Liver (tissue), 8 donors: ENCODE measurements at regions not wholly inside any gene's neighbourhood (a gene's known extent, or its start where the extent isn't known, plus 50 kb on each side); places are given as distances from the start of the nearest gene placed in this dataset.

Source experiments
- DNase-seq: peaks from one replicate; pipeline ENCODE4 v3.0.0-alpha.2; 2017; ENCODE audit warnings: low spot score
- H3K27ac ChIP-seq, 2 donors: one replicate each; pipeline ENCODE4 v1.7.0; 2013; ENCODE audit warnings: inconsistent platforms in 2 of 2, low read length in 2 of 2, control low read depth in 1 of 2, low read depth in 1 of 2, mild to moderate bottlenecking in 1 of 2
- H3K27me3 ChIP-seq, 4 donors: one replicate each; pipeline versions ENCODE4 v1.6.1 to v1.7.0; 2013; ENCODE audit warnings: low read length in 3 of 4, inconsistent platforms in 1 of 4, mild to moderate bottlenecking in 1 of 4, moderate library complexity in 1 of 4; ENCODE audit not compliant: control insufficient read depth in 4 of 4, insufficient read depth in 4 of 4
- H3K36me3 ChIP-seq, 4 donors: one replicate each; pipeline versions ENCODE4 v1.6.1 to v1.7.0; 2013; ENCODE audit warnings: low read length in 3 of 4, mild to moderate bottlenecking in 3 of 4, low read depth in 1 of 4, moderate library complexity in 1 of 4; ENCODE audit not compliant: control insufficient read depth in 4 of 4, insufficient read depth in 3 of 4
- H3K4me1 ChIP-seq, 4 donors: one replicate each; pipeline versions ENCODE4 v1.6.1 to v1.7.0; 2013; ENCODE audit warnings: low read length in 3 of 4, mild to moderate bottlenecking in 3 of 4, moderate library complexity in 1 of 4; ENCODE audit not compliant: control insufficient read depth in 4 of 4, insufficient read depth in 4 of 4
- H3K4me3 ChIP-seq, 3 donors: one replicate each; pipeline versions ENCODE4 v1.6.1 to v1.7.0; 2013; ENCODE audit warnings: low read length in 3 of 3, control low read depth in 1 of 3, low read depth in 1 of 3, mild to moderate bottlenecking in 1 of 3
- H3K9ac ChIP-seq, 2 donors: one replicate each; pipeline ENCODE4 v1.7.0; 2013; ENCODE audit warnings: low read length in 2 of 2, mild to moderate bottlenecking in 2 of 2, moderate library complexity in 2 of 2, control low read depth in 1 of 2, low read depth in 1 of 2
- H3K9me3 ChIP-seq, 4 donors: one replicate each; pipeline versions ENCODE4 v1.6.1 to v1.7.0; 2013; ENCODE audit warnings: low read length in 3 of 4; ENCODE audit not compliant: control insufficient read depth in 4 of 4
- EGR1 ChIP-seq, 2 donors: IDR thresholded peaks; 2 replicates each; pipeline ENCODE4 v1.6.1; 2016 to 2018; ENCODE audit warnings: antibody characterized with exemption in 2 of 2, low read depth in 2 of 2
- FOXA1 ChIP-seq: IDR thresholded peaks from 2 replicates; pipeline ENCODE4 v1.6.1; 2016; ENCODE audit warnings: antibody characterized with exemption
- FOXA2 ChIP-seq: IDR thresholded peaks from 2 replicates; pipeline ENCODE4 v1.6.1; 2016; ENCODE audit warnings: antibody characterized with exemption
- GABPA ChIP-seq, 2 donors: IDR thresholded peaks in 1 of 2; conservative IDR thresholded peaks in 1 of 2; 2 replicates each; pipeline ENCODE4 v1.6.1; 2016; ENCODE audit warnings: antibody characterized with exemption in 2 of 2, mild to moderate bottlenecking in 1 of 2, moderate library complexity in 1 of 2
- HNF4A ChIP-seq, 2 donors: conservative IDR thresholded peaks; 2 replicates each; pipeline ENCODE4 v1.6.1; 2016; ENCODE audit warnings: antibody characterized with exemption in 2 of 2, mild to moderate bottlenecking in 2 of 2
- HNF4G ChIP-seq: IDR thresholded peaks from 2 replicates; pipeline ENCODE4 v1.6.1; 2016; ENCODE audit warnings: antibody characterized with exemption
- JUND ChIP-seq, 2 donors: IDR thresholded peaks; 2 replicates each; pipeline ENCODE4 v1.6.1; 2016; ENCODE audit warnings: antibody characterized with exemption in 2 of 2
- NR2F2 ChIP-seq: IDR thresholded peaks from 2 replicates; pipeline ENCODE4 v1.6.1; 2016; ENCODE audit warnings: antibody characterized with exemption
- RAD21 ChIP-seq, 2 donors: IDR thresholded peaks; 2 replicates each; pipeline ENCODE4 v1.6.1; 2016; ENCODE audit warnings: antibody characterized with exemption in 2 of 2, mild to moderate bottlenecking in 2 of 2
- RXRA ChIP-seq, 2 donors: IDR thresholded peaks; 2 replicates each; pipeline ENCODE4 v1.6.1; 2017 to 2018; ENCODE audit warnings: antibody characterized with exemption in 2 of 2, mild to moderate bottlenecking in 1 of 2
- SP1 ChIP-seq: IDR thresholded peaks from 2 replicates; pipeline ENCODE4 v1.6.1; 2018; ENCODE audit warnings: antibody characterized with exemption, mild to moderate bottlenecking
- TAF1 ChIP-seq: conservative IDR thresholded peaks from 2 replicates; pipeline ENCODE4 v1.6.1; 2016; ENCODE audit warnings: antibody characterized with exemption, mild to moderate bottlenecking
- YY1 ChIP-seq: IDR thresholded peaks from 2 replicates; pipeline ENCODE4 v1.6.1; 2016; ENCODE audit warnings: antibody characterized with exemption, mild to moderate bottlenecking
- WGBS: extraction: QIAGEN DNeasy Blood & Tissue Kit; methylation state at CpG from one replicate; pipeline ENCODE4 v1.1.7; 2013; 5-methylcytosine and 5-hydroxymethylcytosine counted together
- TF ChIP-seq, protein P1 (sequence below): fragments of 150-350 bp; IDR thresholded peaks from 2 replicates; pipeline ENCODE4 v1.5.1; 2017; ENCODE audit warnings: improper control_type of control experiment, low read depth, low read length; ENCODE audit not compliant: missing input control
- TF ChIP-seq, protein P2 (sequence below): IDR thresholded peaks from 2 replicates; pipeline ENCODE4 v1.6.1; 2016; ENCODE audit warnings: antibody characterized with exemption
- TF ChIP-seq, protein P3 (sequence below): IDR thresholded peaks from 2 replicates; pipeline ENCODE4 v1.6.1; 2016; ENCODE audit warnings: antibody characterized with exemption
- TF ChIP-seq, protein P4 (sequence below): IDR thresholded peaks from 2 replicates; pipeline ENCODE4 v1.6.1; 2016; ENCODE audit warnings: antibody characterized with exemption, mild to moderate bottlenecking
- TF ChIP-seq, protein P5 (sequence below): IDR thresholded peaks from 2 replicates; pipeline ENCODE4 v1.6.1; 2016; ENCODE audit warnings: antibody characterized with exemption
- donor health status: healthy.
- donor health status: healthy.
- donor health status: healthy.
- donor health status: healthy.
- donor health status: healthy.

DNA sequence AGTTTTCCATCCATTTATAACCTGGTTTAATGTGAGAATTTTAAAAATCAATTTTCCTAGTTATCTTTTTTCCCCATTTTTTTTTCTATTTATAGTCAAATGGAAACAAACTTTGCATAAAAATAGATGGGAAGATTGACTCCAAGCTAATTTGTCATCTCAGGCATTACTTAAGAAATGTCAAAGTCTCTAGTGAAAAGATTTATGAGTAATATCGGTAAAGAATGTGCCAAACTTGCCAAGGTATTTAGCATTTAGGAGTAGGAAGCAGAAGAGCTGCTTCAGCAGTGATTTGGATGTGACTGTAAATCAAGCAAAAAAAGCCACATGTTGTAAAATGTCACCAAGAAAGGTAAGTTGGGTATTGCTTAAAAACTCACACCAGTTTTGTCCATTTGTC lies 108.6 kb downstream of the LACC1 start:
- 94% methylated on average over 1 of the region's 1 CpG for WGBS
- Histone ChIP-seq H3K4me3 (no peak overlapping the region), H3K4me1 (peaks cover 0 to 14% (median 3%) of the 10 kb centered on the region in 4 donors), H3K9me3 (no peaks in the 10 kb centered on the region), H3K27ac (no peak overlapping the region), H3K36me3 (no peaks in the 10 kb centered on the region), H3K27me3 (no peaks in the 10 kb centered on the region), H3K9ac (no peak overlapping the region)
- no peak for DNase-seq
- TF ChIP-seq, protein P1, sequence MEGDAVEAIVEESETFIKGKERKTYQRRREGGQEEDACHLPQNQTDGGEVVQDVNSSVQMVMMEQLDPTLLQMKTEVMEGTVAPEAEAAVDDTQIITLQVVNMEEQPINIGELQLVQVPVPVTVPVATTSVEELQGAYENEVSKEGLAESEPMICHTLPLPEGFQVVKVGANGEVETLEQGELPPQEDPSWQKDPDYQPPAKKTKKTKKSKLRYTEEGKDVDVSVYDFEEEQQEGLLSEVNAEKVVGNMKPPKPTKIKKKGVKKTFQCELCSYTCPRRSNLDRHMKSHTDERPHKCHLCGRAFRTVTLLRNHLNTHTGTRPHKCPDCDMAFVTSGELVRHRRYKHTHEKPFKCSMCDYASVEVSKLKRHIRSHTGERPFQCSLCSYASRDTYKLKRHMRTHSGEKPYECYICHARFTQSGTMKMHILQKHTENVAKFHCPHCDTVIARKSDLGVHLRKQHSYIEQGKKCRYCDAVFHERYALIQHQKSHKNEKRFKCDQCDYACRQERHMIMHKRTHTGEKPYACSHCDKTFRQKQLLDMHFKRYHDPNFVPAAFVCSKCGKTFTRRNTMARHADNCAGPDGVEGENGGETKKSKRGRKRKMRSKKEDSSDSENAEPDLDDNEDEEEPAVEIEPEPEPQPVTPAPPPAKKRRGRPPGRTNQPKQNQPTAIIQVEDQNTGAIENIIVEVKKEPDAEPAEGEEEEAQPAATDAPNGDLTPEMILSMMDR, result no peak
- TF ChIP-seq JUND (IDR thresholded peaks at IDR 0.05) (no peak), FOXA1 (no peak), HNF4A (conservative IDR thresholded peaks at IDR 0.05) (no peak), RAD21 (IDR thresholded peaks at IDR 0.05) (no peak), EGR1 (IDR thresholded peaks at IDR 0.05; ENCODE audit: low read depth in 2 of 2) (no peak), YY1 (no peak), GABPA (IDR thresholded peaks at IDR 0.05 in 1 of 2, conservative IDR thresholded peaks at IDR 0.05 in 1 of 2) (no peak), TAF1 (no peak), NR2F2 (no peak), RXRA (IDR thresholded peaks at IDR 0.05) (no peak), SP1 (no peak), FOXA2 (no peak)
- TF ChIP-seq, protein P2, sequence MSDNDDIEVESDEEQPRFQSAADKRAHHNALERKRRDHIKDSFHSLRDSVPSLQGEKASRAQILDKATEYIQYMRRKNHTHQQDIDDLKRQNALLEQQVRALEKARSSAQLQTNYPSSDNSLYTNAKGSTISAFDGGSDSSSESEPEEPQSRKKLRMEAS, result no peak
- TF ChIP-seq, protein P3, sequence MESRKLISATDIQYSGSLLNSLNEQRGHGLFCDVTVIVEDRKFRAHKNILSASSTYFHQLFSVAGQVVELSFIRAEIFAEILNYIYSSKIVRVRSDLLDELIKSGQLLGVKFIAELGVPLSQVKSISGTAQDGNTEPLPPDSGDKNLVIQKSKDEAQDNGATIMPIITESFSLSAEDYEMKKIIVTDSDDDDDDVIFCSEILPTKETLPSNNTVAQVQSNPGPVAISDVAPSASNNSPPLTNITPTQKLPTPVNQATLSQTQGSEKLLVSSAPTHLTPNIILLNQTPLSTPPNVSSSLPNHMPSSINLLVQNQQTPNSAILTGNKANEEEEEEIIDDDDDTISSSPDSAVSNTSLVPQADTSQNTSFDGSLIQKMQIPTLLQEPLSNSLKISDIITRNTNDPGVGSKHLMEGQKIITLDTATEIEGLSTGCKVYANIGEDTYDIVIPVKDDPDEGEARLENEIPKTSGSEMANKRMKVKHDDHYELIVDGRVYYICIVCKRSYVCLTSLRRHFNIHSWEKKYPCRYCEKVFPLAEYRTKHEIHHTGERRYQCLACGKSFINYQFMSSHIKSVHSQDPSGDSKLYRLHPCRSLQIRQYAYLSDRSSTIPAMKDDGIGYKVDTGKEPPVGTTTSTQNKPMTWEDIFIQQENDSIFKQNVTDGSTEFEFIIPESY, result no peak

DNA sequence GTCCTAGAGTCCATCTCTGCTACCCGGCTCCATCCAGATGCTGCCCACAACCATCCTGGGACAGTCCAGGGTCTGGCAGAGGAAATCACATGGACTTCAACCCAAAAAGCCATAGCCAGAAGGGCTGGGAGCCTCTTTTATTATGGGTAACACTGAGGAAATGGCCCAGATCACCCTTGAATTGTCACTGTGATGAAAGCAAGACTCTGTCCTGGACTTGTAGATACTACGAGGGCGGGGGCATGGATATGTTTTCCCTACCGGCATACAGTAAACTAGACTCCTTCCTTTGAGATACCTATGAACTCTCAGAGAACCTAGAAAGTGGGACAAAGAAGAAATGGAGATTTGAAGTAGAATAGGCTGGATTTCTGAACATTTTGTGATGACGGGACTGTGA lies 110.3 kb downstream of the LACC1 start:
- peaks cover 0 to 14% (median 3%) of the 10 kb centered on the region in 4 donors for H3K4me1 ChIP-seq
- no peak for DNase-seq
- TF ChIP-seq, protein P3, result no peak
- no peak for TF ChIP-seq JUND (IDR thresholded peaks at IDR 0.05)
- TF ChIP-seq EGR1 (IDR thresholded peaks at IDR 0.05; ENCODE audit: low read depth in 2 of 2), result no peak
- TF ChIP-seq RAD21 (IDR thresholded peaks at IDR 0.05), result no peak
- TF ChIP-seq, protein P2, result no peak
- no peak for TF ChIP-seq RXRA (IDR thresholded peaks at IDR 0.05)
- TF ChIP-seq SP1, result no peak
- TF ChIP-seq, protein P4, sequence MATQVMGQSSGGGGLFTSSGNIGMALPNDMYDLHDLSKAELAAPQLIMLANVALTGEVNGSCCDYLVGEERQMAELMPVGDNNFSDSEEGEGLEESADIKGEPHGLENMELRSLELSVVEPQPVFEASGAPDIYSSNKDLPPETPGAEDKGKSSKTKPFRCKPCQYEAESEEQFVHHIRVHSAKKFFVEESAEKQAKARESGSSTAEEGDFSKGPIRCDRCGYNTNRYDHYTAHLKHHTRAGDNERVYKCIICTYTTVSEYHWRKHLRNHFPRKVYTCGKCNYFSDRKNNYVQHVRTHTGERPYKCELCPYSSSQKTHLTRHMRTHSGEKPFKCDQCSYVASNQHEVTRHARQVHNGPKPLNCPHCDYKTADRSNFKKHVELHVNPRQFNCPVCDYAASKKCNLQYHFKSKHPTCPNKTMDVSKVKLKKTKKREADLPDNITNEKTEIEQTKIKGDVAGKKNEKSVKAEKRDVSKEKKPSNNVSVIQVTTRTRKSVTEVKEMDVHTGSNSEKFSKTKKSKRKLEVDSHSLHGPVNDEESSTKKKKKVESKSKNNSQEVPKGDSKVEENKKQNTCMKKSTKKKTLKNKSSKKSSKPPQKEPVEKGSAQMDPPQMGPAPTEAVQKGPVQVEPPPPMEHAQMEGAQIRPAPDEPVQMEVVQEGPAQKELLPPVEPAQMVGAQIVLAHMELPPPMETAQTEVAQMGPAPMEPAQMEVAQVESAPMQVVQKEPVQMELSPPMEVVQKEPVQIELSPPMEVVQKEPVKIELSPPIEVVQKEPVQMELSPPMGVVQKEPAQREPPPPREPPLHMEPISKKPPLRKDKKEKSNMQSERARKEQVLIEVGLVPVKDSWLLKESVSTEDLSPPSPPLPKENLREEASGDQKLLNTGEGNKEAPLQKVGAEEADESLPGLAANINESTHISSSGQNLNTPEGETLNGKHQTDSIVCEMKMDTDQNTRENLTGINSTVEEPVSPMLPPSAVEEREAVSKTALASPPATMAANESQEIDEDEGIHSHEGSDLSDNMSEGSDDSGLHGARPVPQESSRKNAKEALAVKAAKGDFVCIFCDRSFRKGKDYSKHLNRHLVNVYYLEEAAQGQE, result no peak
- TF ChIP-seq, protein P1, result no peak
- TF ChIP-seq, protein P5, sequence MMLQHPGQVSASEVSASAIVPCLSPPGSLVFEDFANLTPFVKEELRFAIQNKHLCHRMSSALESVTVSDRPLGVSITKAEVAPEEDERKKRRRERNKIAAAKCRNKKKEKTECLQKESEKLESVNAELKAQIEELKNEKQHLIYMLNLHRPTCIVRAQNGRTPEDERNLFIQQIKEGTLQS, result no peak
- TF ChIP-seq FOXA2, result no peak
- no peak for TF ChIP-seq GABPA (IDR thresholded peaks at IDR 0.05 in 1 of 2, conservative IDR thresholded peaks at IDR 0.05 in 1 of 2)
- no peak for TF ChIP-seq YY1
- no peak for TF ChIP-seq HNF4A (conservative IDR thresholded peaks at IDR 0.05)
- TF ChIP-seq HNF4G, result no peak
- no peak for TF ChIP-seq TAF1
- WGBS, result 72% methylated on average over 5 of the region's 5 CpGs
- no peak overlapping the region for H3K27ac ChIP-seq
- no peak overlapping the region for H3K4me3 ChIP-seq
- no peaks in the 10 kb centered on the region for H3K27me3 ChIP-seq
- H3K9me3 ChIP-seq, result peaks cover 0 to 6% (median 2%) of the 10 kb centered on the region in 4 donors
- no peaks in the 10 kb centered on the region for H3K36me3 ChIP-seq
- no peak overlapping the region for H3K9ac ChIP-seq
